GM18873 (cell line): ENCODE measurements at regions not wholly inside any gene's neighbourhood (a gene's known extent, or its start where the extent isn't known, plus 50 kb on each side); places are given as distances from the start of the nearest gene placed in this dataset.
"Not testable (repeated sequence)": the region's sequence is repeated elsewhere in the genome, so short reads cannot be mapped to it uniquely, and the experiment has no call there.

Experiments
- ATAC-seq: cut with Tn5 transposase; IDR thresholded peaks from one replicate; pipeline ENCODE4 v1.9.1; 2021; ENCODE audit warnings: mild to moderate bottlenecking, moderate library complexity, moderate number of reproducible peaks; ENCODE audit not compliant: unreplicated experiment, low FRiP score

- ATAC-seq, result not testable (repeated sequence)
Measured at GRCh38 chr7:86375602-86376001, 268.1 kb upstream of the GRM3 start.

- no peak for ATAC-seq
Measured at GRCh38 chr7:86372262-86372661, 271.4 kb upstream of the GRM3 start.

- no peak for ATAC-seq
Measured at GRCh38 chr7:86366946-86367345, 276.8 kb upstream of the GRM3 start.

GRCh38 chr7:86340407-86340806, 303.3 kb upstream of the GRM3 start:
- ATAC-seq, result not testable (repeated sequence)

GRCh38 chr7:86339051-86339450, 304.7 kb upstream of the GRM3 start:
- ATAC-seq, result no peak

- ATAC-seq, result no peak
Measured at GRCh38 chr7:86328801-86329433, 314.8 kb upstream of the GRM3 start.

GRCh38 chr7:86326847-86327246, 316.9 kb upstream of the GRM3 start:
- no peak for ATAC-seq

- no peak for ATAC-seq
Measured at GRCh38 chr7:86320889-86321288, 322.8 kb upstream of the GRM3 start.

- no peak for ATAC-seq
Measured at GRCh38 chr7:86320341-86320740, 323.4 kb upstream of the GRM3 start.

- ATAC-seq, result no peak
Measured at GRCh38 chr7:86313842-86314241, 329.9 kb upstream of the GRM3 start.

- ATAC-seq, result no peak
Measured at GRCh38 chr7:86301301-86301700, 342.4 kb upstream of the GRM3 start.

GRCh38 chr7:86295526-86295925, 348.2 kb upstream of the GRM3 start:
- ATAC-seq, result no peak

GRCh38 chr7:86282014-86282682, 361.6 kb upstream of the GRM3 start:
- ATAC-seq, result no peak

GRCh38 chr7:86280150-86280549, 363.6 kb upstream of the GRM3 start:
- ATAC-seq, result no peak

GRCh38 chr7:86262781-86263180, 380.9 kb upstream of the GRM3 start:
- no peak for ATAC-seq

GRCh38 chr7:86257894-86258293, 385.8 kb upstream of the GRM3 start:
- no peak for ATAC-seq

- no peak for ATAC-seq
Measured at GRCh38 chr7:86252406-86252805, 391.3 kb upstream of the GRM3 start.

GRCh38 chr7:86248977-86249376, 394.7 kb upstream of the GRM3 start:
- no peak for ATAC-seq

GRCh38 chr7:86243171-86243570, 400.5 kb upstream of the GRM3 start:
- no peak for ATAC-seq

- ATAC-seq, result no peak
Measured at GRCh38 chr7:86226191-86226590, 417.5 kb upstream of the GRM3 start.

- ATAC-seq, result no peak
Measured at GRCh38 chr7:86222806-86223205, 420.9 kb upstream of the GRM3 start.

GRCh38 chr7:86214734-86215133, 429.0 kb upstream of the GRM3 start:
- no peak for ATAC-seq
